ENCODE measurements at regions not wholly inside any gene's neighbourhood (a gene's known extent, or its start where the extent isn't known, plus 50 kb on each side); places are given as distances from the start of the nearest gene placed in this dataset.

GRCh38 chr1:235059221-235059620, 69.4 kb downstream of the TOMM20 start:
- DNase-seq (ENCODE audit: low read depth) = no peak

DNA sequence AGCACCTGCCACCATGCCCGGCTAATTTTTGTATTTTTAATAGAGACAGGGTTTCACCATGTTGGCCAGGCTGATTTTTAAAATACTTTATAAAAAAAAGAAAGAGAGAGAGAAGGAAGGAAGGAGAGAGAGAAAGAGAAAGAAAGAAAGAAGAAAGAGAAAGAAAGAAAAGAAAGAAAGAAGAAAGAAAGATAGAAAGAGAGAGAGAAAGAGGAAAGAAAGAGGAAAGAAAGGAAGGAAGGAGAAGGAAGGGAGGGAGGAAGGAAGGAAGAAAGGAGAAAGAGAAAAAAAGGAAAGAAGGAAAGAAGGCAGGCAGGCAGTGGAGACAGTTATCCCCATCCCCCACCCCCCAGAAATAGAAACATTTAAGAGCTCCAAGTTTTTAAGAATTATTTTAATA, 69.9 kb downstream of the TOMM20 start:
- no peak for DNase-seq (ENCODE audit: low read depth)

- no peak for DNase-seq (ENCODE audit: low read depth)
Observed at GRCh38 chr1:235057385-235058306, 71.0 kb downstream of the TOMM20 start.

DNA sequence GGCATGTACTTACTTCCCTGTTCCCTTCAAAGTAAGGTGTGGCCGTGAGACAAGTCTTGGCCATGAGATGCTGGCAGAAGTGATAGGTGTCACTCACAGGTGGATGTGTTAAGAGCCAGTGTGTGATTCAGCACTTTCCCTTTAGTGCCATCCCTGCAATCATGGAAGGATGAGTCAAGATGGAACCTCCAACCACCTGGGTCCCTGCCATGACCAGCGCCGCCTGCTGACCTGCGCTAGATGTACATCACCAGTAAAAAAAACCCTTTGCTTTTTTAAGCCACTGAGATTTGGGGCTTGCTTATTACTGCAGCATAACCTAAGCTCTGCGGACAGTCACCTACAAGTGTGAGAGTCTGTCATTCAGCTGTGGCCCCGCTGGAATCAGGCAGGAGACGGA, 71.7 kb downstream of the TOMM20 start:
- no peak for DNase-seq (ENCODE audit: low read depth)

DNA sequence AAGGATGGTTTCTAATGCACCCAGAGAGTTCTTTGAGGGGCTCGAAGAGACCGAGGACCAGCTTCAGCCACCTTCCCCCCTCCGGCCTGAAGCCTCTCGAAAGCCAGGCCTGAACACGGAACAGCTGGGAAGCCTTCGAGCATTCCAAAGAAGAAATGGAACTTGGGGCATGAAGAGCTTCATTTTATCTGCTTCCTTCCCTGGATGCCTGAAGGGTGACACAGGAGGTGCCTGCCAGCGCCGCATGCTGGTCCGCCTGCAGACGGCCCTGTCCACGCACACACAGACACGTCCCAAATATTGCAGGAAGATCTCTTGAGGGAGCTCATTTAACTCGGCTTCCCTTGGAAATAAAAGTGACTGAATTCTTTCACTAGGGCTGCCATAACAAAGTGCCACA, 73.7 kb downstream of the TOMM20 start:
- DNase-seq (ENCODE audit: low read depth) = no peak

DNA sequence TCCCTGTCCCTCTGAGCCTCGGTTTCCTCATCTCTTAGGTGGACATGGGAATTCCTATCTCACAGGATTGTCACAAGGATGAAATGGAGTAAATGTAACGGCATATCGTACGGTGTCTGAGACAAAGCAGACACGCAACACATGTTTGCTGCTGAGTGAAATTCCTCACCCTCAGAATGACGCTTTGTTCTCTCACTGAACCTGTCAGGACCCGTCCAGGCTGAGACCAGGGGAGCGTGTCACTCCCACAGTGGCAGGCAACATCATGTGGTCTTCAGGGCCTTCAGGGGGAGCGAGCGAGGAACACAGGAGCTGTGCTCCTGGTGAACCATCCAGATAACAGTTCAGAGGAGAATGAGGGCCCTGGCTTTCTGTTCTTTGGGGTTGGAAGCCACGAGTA, 74.2 kb downstream of the TOMM20 start:
- DNase-seq (ENCODE audit: low read depth) = peak; percentile 38

DNA sequence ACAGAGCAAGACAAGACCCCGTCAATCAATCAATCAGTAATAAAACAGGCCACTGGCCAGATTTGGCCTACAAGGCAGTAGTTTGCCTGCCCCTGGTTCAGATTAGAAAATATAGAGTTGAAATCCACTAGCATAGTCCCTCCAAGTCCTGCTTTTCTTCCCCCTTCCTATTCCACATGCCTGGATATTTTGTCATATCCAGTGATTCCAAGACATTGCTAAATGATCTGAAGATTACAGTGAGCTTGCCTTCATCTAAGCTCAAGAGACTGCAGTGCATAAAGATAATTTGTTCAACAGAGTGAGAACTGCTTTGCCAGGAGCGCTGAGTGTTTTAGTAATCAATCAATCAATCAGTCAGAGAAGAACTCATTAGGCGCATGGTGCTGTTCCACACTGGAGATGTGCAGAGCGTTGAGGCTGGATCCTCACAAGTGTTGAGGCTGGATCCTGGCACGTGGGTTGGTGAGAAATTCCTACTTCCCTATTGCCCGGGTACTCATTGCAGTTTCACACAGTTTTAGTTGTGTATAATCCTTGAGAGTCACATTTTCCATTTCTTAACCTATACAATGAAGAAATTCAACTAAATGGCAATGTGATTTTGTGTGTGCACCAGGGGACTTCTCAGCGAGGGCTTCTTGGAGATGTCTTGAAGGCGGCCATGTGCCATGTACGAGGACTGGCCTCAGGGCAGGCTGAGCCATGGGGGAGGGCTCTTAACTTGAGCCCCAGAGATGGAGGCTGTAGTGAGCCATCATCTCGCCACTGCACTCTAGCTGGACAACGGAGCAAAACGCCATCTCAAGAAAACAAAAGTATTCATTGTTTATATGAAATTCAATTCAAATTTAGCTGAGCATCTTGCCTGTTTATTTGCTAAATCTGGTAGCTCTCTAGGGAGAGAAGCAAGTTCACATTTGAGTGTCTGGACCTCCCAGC, 76.3 kb downstream of the TOMM20 start:
- no peak for DNase-seq (ENCODE audit: low read depth)

- DNase-seq (ENCODE audit: low read depth) = no peak
Observed at GRCh38 chr1:235051521-235051920, 77.1 kb downstream of the TOMM20 start.

- peak; percentile 55 for DNase-seq (ENCODE audit: low read depth)
Observed at GRCh38 chr1:235050911-235051360, 77.7 kb downstream of the TOMM20 start.

DNA sequence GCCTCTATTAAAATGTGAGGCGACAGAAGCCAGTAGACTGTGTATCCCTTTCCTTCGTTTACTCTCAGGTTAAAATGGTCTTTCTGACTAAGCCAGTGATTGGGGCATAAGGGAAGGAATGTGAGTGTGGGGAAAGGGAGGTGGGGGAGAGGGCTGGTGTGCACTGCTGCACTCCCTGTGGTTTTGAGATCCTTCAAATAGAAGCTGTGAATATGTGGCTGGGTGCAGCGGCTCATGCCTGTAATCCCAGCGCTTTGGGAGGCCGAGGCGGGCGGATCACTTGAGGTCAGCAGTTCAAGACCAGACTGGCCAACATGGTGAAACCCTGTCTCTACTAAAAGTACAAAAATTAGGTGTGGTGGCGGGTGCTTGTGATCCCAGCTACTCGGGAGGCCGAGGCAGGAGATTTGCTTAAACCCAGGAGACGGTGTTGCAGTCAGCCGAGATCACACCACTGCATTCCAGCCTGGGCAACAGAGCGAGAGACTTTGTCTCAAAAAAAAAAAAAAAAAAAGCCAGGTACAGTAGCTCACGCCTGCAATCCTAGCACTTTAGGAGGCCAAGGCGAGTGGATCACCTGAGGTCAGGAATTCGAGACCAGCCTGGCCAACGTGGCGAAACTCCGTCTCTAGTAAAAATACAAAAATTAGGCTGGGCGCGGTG, 78.8 kb downstream of the TOMM20 start:
- peak; percentile 88 for DNase-seq (ENCODE audit: low read depth)

DNA sequence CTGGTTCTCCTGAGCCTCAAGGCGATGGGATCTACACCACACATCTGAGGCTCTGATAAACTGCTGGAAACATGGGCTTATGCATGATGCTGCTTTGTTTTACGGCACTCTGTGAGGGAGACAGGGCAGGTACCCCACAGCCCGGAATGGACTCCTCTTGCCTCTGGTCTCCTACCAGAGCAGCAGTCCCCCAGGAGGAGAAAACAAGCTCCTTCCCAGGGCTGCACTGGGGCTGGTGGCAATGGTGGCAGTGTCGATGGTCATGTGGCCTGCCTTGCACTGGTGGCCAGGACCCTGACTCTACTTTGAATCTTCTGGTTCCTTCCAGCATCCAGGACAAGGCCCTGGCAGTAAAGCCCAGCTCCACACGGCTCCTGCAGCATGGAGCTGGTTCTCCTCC, 79.4 kb downstream of the TOMM20 start:
- DNase-seq (ENCODE audit: low read depth) = no peak

DNA sequence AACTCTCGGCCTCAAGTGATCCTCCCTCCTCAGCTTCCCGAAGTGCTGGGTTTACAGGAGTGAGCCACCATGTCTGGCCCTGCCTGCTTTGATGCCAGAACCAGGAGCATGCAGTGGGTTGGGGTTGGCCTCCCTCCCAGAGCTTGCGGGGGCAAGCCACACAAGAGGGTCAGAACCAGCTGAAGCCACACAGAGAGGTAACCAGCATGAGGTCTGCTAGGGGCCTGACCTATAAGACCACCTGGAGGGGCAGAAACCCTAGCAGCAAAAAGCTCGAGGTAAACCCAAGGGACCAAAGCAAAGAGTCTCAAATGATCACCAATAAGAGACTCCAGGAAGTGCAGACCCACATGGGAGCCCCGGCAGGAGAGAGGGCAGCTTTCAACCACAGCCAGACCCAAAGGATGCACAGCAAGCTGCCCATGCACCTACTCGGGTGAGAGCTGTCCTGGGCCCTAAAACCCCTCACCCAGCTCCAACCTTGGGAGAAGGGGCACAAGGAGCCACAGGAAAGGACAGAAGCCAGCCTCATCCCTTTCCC, 81.2 kb downstream of the TOMM20 start:
- DNase-seq (ENCODE audit: low read depth) = no peak

DNA sequence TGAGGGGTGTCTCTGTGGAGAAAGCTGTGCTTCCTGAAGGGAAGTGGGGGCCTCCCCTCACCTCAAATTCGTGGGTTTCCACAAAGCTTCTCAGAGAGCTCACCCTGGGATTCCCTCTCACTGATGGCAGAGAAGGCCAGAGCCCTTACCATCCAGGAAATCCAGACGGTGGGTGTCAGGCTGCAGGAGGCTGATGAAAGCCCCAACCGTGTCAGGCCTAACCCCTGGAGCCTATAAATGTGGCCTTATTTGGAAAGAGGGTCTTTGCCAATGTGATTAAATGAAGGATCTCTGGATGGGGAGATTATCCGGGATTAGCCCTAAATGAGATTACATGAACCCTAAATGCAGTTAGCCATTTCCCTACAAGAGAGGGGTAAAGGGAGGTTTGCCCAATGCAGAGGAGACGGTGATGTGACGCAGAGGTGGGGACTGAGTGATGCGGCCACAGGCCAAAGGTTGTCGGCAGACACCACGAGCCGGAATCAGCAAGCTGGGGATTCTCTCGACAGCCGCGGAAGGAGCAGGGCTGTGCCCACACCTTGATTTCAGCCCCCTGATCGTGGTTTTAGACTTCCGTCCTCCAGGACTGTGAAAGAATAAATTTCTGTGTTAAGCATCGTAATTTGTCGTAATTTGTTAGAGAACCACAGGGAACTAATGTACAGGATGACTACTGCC, 82.6 kb downstream of the TOMM20 start:
- no peak for DNase-seq (ENCODE audit: low read depth)

DNA sequence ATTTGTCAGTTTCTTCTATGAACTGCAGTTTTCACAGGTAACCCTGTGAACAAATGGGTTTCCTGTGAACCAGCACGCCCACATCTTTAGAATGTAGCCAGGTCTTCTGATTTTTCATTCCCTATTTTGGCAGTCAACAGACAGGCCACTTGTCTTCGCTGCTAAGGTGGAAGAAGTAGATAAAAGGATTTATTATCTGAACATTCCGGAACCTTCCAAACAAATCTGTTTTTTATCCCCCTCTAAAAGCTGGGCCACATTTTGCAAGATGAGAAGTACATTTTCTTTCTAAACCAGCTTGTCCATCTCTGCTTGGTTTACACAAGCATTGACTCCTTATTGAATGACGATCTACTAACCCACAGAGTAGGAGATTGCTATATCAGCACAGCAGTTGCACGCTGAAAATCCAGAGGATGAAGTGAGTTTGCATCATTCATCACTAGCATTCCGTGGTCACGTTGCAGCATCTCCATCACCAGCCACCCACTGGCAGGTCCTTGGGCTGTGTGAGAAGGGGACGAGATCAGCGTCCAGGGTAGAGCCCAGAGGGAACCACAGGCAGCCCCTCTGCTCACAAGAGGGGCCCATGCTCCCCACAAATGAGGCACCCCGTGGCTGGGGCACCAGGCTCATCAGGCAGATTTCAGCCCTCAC, 83.5 kb downstream of the TOMM20 start:
- DNase-seq (ENCODE audit: low read depth) = no peak

- DNase-seq (ENCODE audit: low read depth) = no peak
Observed at GRCh38 chr1:235043234-235043633, 85.4 kb downstream of the TOMM20 start.

DNA sequence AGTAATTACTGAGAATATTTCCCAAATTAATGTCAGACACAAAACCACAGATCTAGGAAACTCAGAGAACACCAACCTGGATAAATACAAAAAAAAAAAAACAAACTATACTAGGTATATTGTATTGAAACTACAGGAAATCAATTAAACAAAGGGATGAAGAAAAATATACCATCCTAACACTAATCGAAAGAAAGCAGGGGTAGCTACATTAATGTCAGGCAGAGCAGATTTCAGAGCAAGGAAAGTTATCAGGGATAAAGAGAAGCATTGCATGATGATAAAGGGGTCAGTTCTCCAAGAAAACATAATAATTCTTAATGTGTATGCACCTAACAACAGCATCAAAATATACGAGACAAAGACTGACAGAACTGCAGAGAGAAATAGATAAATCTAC, 89.9 kb downstream of the TOMM20 start:
- no peak for DNase-seq (ENCODE audit: low read depth)

DNA sequence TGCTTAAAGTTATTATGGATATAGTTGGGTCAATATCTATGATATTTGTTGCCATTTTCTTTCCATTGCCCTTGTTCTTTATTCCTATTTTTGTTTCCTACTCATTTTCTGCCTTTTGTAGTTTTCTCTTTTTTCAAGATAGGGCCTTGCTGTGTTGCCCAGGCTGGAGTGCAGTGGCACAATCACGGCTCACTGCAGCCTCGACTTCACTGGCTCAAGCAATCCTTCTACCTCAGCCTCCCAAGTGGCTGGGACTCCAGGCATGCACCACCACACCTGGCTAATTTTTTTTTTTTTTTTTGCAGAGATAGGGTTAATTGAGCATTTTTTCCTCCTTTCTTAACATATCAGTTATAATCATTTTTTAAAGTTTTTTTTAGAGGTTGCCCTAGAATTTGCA, 92.7 kb downstream of the TOMM20 start:
- DNase-seq (ENCODE audit: low read depth) = no peak

DNA sequence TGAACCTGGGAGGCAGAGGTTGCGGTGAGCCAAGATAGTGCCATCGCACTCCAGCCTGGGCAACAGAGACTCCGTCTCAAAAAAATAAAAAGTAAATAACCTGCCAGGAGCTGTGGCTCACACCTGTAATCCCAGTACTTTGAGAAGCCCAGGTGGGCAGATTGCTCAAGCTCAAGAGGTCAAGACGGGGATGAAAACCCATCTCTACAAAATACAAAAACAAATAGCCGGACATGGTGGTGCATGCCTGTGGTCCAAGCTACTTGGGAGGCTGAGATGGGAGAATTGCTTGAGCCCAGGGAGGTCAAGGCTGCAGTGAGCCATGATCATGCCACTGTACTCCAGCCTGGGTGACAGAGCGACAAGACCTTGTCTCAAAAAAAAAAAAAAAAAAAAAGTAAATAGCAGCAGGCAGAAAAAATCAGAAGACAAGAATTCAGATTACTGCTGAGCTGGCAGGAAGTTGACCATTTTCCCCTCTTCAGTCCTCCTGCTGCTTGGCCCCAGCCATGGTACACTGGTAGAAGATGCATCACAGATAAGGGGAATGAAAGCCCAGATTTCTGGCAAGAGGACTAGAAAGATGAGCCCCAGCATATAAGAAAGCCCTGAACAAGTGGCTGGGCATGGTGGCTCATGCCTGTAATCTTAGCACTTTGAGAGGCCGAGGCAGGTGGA, 97.6 kb downstream of the TOMM20 start:
- DNase-seq (ENCODE audit: low read depth) = no peak

DNA sequence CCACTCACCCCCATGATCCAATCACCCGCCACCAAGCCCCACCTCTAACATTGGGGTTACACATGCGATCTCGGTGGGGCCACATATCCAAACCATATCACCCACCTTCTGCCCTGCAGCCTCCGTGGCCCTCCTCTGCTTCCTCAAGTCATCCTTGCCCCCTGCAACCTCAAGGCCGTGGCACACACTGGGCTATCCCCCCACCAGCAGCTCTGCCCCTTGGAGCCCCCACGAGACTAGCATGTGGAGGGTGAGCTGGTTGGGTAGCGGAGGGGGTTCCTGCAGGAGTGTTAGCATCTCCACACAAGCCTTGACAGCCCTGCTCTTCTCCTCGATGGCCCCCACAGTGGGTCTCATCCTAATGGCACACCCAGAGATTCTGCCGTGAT, 100.8 kb downstream of the TOMM20 start:
- no peak for DNase-seq (ENCODE audit: low read depth)
